ENCODE measurements at regions not wholly inside any gene's neighbourhood (a gene's known extent, or its start where the extent isn't known, plus 50 kb on each side); places are given as distances from the start of the nearest gene placed in this dataset.

GRCh38 chr2:76073992-76074604 is 363.4 kb upstream of the GCFC2 start:
- no peak for TF ChIP-seq EZH2 (IDR thresholded peaks at IDR 0.05; ENCODE audit: borderline replicate concordance, low read depth, low read length, severe bottlenecking)
- no peak for TF ChIP-seq POLR2A (IDR thresholded peaks at IDR 0.05; ENCODE audit: low read depth, low read length)
- no peak for TF ChIP-seq FOS (IDR thresholded peaks at IDR 0.05; ENCODE audit: borderline replicate concordance, insufficient read depth, low read length)
- DNase-seq (ENCODE audit: low read depth, low spot score), result no peak
- Histone ChIP-seq H3K79me2 (ENCODE audit: control insufficient read depth, insufficient read depth, low read length) (no peaks in the 10 kb centered on the region), H3K27ac (ENCODE audit: insufficient read depth, low read depth, low read length) (no peak overlapping the region), H3K4me2 (ENCODE audit: insufficient read depth, low read length) (no peak overlapping the region), H3K4me3 (replicated peaks in 1 of 3; ENCODE audit: insufficient read depth in 1 of 3, low read depth in 1 of 3, low read length in 3 of 3) (no peak overlapping the region), H2AFZ (ENCODE audit: low read depth, low read length) (no peak overlapping the region), H3K4me1 (ENCODE audit: control insufficient read depth, extremely low read depth, insufficient read depth, low read length) (no peaks in the 10 kb centered on the region), H3K9me3 (replicated peaks; ENCODE audit: control insufficient read depth, insufficient read depth, low read length) (no peaks in the 10 kb centered on the region), H4K20me1 (replicated peaks; ENCODE audit: control insufficient read depth, extremely low read depth, insufficient read depth, low read length) (no peaks in the 10 kb centered on the region), H3K36me3 (ENCODE audit: control insufficient read depth in 2 of 2, extremely low read depth in 1 of 2, insufficient read depth in 2 of 2, low read length in 2 of 2) (no peaks in the 10 kb centered on the region), H3K27me3 (ENCODE audit: control insufficient read depth in 2 of 2, insufficient read depth in 2 of 2, low read length in 2 of 2) (no peaks in the 10 kb centered on the region), H3K9ac (replicated peaks; ENCODE audit: extremely low read depth, insufficient read depth, low read length) (no peak overlapping the region), H3K9me1 (replicated peaks; ENCODE audit: control insufficient read depth, extremely low read depth, insufficient read depth, low read length) (no peaks in the 10 kb centered on the region)
- intact Hi-C loops (cut with micrococcal nuclease), result no loop called here
- dilution Hi-C loops (cut with MboI; ENCODE audit: extremely low pct_ligation_motif_present, low sequenced_read_pairs), result no loop called here
- BruUV-seq (replicated peaks), result no TSS peak
- FAIRE-seq, result no peak
- CTCF ChIA-PET, result no interaction called here
- POLR2A ChIA-PET, result no interaction called here

GRCh38 chr2:76050196-76050595 is 339.5 kb upstream of the GCFC2 start:
- Histone ChIP-seq H3K9me3 (replicated peaks; ENCODE audit: control insufficient read depth, insufficient read depth, low read length) (no peaks in the 10 kb centered on the region), H3K4me3 (replicated peaks in 1 of 3; ENCODE audit: insufficient read depth in 1 of 3, low read depth in 1 of 3, low read length in 3 of 3) (no peak overlapping the region), H4K20me1 (replicated peaks; ENCODE audit: control insufficient read depth, extremely low read depth, insufficient read depth, low read length) (no peaks in the 10 kb centered on the region), H3K79me2 (ENCODE audit: control insufficient read depth, insufficient read depth, low read length) (no peaks in the 10 kb centered on the region), H3K9me1 (replicated peaks; ENCODE audit: control insufficient read depth, extremely low read depth, insufficient read depth, low read length) (no peaks in the 10 kb centered on the region), H3K36me3 (ENCODE audit: control insufficient read depth in 2 of 2, extremely low read depth in 1 of 2, insufficient read depth in 2 of 2, low read length in 2 of 2) (no peaks in the 10 kb centered on the region), H3K4me2 (ENCODE audit: insufficient read depth, low read length) (no peak overlapping the region), H2AFZ (ENCODE audit: low read depth, low read length) (no peak overlapping the region), H3K27ac (ENCODE audit: insufficient read depth, low read depth, low read length) (no peak overlapping the region), H3K9ac (replicated peaks; ENCODE audit: extremely low read depth, insufficient read depth, low read length) (no peak overlapping the region), H3K4me1 (ENCODE audit: control insufficient read depth, extremely low read depth, insufficient read depth, low read length) (no peaks in the 10 kb centered on the region), H3K27me3 (ENCODE audit: control insufficient read depth in 2 of 2, insufficient read depth in 2 of 2, low read length in 2 of 2) (no peaks in the 10 kb centered on the region)
- CTCF ChIA-PET, result no interaction called here
- TF ChIP-seq FOS (IDR thresholded peaks at IDR 0.05; ENCODE audit: borderline replicate concordance, insufficient read depth, low read length) (no peak), POLR2AphosphoS5 (IDR thresholded peaks at IDR 0.05; ENCODE audit: insufficient read depth, low read depth, low read length) (no peak), POLR2A (IDR thresholded peaks at IDR 0.05; ENCODE audit: low read depth, low read length) (no peak), EZH2 (IDR thresholded peaks at IDR 0.05; ENCODE audit: borderline replicate concordance, low read depth, low read length, severe bottlenecking) (no peak), MAX (IDR thresholded peaks at IDR 0.05; ENCODE audit: insufficient read depth, insufficient read length) (no peak)
- dilution Hi-C loops (cut with MboI; ENCODE audit: extremely low pct_ligation_motif_present, low sequenced_read_pairs) (no loop called here), intact Hi-C loops (cut with micrococcal nuclease) (no loop called here)
- no peak for FAIRE-seq
- DNase-seq (ENCODE audit: low read depth, low spot score), result no peak
- BruUV-seq (replicated peaks), result no TSS peak
- POLR2A ChIA-PET, result no interaction called here

Measured in endothelial cell of umbilical vein (primary cell).